ENCODE measurements at regions not wholly inside any gene's neighbourhood (a gene's known extent, or its start where the extent isn't known, plus 50 kb on each side); places are given as distances from the start of the nearest gene placed in this dataset.

DNA sequence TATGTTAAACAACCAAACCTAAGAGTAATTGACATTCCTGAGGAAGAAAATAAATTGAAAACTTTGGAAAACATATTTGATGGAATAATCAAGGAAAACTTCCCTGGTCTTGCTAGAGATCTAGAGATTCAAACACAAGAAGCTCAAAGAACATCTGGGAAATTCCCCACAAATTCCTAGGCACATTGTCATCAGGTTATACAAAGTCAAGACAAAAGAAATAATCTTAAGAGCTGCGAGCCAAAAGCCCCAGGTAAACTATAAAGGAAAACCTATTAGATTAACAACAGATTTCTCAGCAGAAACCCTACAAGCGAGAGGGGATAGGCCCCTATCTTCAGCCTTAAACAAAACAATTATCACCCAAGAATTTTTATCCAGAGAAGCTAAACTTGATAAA is 1082.0 kb upstream of the IGFBP7 start:
- in situ Hi-C loops (cut with HindIII; ENCODE audit: low sequenced_read_pairs), result no loop called here
- no peak for DNase-seq (ENCODE audit: low read depth, low spot score)
- no peak overlapping the region for H3K4me3 ChIP-seq (ENCODE audit: low read depth, low read length)
- TF ChIP-seq, protein P1, sequence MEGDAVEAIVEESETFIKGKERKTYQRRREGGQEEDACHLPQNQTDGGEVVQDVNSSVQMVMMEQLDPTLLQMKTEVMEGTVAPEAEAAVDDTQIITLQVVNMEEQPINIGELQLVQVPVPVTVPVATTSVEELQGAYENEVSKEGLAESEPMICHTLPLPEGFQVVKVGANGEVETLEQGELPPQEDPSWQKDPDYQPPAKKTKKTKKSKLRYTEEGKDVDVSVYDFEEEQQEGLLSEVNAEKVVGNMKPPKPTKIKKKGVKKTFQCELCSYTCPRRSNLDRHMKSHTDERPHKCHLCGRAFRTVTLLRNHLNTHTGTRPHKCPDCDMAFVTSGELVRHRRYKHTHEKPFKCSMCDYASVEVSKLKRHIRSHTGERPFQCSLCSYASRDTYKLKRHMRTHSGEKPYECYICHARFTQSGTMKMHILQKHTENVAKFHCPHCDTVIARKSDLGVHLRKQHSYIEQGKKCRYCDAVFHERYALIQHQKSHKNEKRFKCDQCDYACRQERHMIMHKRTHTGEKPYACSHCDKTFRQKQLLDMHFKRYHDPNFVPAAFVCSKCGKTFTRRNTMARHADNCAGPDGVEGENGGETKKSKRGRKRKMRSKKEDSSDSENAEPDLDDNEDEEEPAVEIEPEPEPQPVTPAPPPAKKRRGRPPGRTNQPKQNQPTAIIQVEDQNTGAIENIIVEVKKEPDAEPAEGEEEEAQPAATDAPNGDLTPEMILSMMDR (IDR thresholded peaks at IDR 0.05; ENCODE audit: low read depth, low read length), result no peak

DNA sequence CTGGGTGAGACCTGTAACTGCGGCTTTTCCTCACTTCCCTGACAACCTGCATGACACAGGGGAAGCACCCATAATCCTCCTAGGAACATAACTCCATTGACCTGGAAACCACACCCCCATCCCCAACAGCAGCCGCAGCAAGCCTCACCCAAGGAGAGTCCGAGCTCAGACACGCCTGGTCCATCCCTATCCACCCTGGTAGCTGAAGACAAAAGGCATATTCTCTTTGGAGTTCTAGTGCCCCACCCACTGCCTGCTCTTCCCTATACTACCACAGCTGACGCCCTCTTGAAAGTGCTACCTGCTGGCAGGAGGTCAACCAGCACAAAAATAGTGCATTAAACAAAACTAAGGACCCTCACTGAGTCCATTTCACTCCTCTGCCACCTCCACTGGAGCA is 1080.9 kb upstream of the IGFBP7 start:
- in situ Hi-C loops (cut with HindIII; ENCODE audit: low sequenced_read_pairs), result no loop called here
- H3K4me3 ChIP-seq (ENCODE audit: low read depth, low read length), result no peak overlapping the region
- TF ChIP-seq, protein P1 (IDR thresholded peaks at IDR 0.05; ENCODE audit: low read depth, low read length), result no peak
- DNase-seq (ENCODE audit: low read depth, low spot score), result no peak

GRCh38 chr4:58188316-58188715 is 1078.1 kb upstream of the IGFBP7 start:
- DNase-seq (ENCODE audit: low read depth, low spot score), result no peak
- TF ChIP-seq, protein P1 (IDR thresholded peaks at IDR 0.05; ENCODE audit: low read depth, low read length), result no peak
- in situ Hi-C loops (cut with HindIII; ENCODE audit: low sequenced_read_pairs), result no loop called here
- no peak overlapping the region for H3K4me3 ChIP-seq (ENCODE audit: low read depth, low read length)

- TF ChIP-seq, protein P1 (IDR thresholded peaks at IDR 0.05; ENCODE audit: low read depth, low read length), result no peak
- in situ Hi-C loops (cut with HindIII; ENCODE audit: low sequenced_read_pairs), result no loop called here
- DNase-seq (ENCODE audit: low read depth, low spot score), result no peak
- no peak overlapping the region for H3K4me3 ChIP-seq (ENCODE audit: low read depth, low read length)
These were observed 1064.8 kb upstream of the IGFBP7 start for GRCh38 chr4:58175024-58175423.

DNA sequence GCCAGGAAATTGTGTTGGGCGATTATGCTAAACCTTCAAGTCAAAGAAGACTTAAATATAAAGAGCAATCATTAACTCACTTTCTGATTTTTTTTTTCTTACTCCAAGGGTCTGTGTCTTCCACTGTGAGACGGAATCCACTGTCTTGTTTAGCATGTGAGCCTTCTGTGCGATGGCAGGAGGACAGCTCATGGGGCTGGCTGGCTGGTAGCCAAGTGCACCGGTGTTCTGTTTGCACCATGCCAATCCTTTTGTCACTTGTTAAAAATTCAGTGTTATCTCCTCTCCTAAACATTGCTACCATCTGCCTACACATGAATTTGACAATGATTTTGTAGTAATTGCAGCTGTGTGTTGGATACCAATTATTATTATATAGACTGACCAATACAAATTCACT is 1056.3 kb upstream of the IGFBP7 start:
- TF ChIP-seq, protein P1 (IDR thresholded peaks at IDR 0.05; ENCODE audit: low read depth, low read length), result no peak
- no peak for DNase-seq (ENCODE audit: low read depth, low spot score)
- H3K4me3 ChIP-seq (ENCODE audit: low read depth, low read length), result no peak overlapping the region
- in situ Hi-C loops (cut with HindIII; ENCODE audit: low sequenced_read_pairs), result no loop called here

- DNase-seq (ENCODE audit: low read depth, low spot score), result no peak
- no peak overlapping the region for H3K4me3 ChIP-seq (ENCODE audit: low read depth, low read length)
- in situ Hi-C loops (cut with HindIII; ENCODE audit: low sequenced_read_pairs), result no loop called here
- TF ChIP-seq, protein P1 (IDR thresholded peaks at IDR 0.05; ENCODE audit: low read depth, low read length), result no peak
These were observed 1053.0 kb upstream of the IGFBP7 start for GRCh38 chr4:58163156-58163555.
